ENCODE measurements at regions not wholly inside any gene's neighbourhood (a gene's known extent, or its start where the extent isn't known, plus 50 kb on each side); places are given as distances from the start of the nearest gene placed in this dataset.

DNA sequence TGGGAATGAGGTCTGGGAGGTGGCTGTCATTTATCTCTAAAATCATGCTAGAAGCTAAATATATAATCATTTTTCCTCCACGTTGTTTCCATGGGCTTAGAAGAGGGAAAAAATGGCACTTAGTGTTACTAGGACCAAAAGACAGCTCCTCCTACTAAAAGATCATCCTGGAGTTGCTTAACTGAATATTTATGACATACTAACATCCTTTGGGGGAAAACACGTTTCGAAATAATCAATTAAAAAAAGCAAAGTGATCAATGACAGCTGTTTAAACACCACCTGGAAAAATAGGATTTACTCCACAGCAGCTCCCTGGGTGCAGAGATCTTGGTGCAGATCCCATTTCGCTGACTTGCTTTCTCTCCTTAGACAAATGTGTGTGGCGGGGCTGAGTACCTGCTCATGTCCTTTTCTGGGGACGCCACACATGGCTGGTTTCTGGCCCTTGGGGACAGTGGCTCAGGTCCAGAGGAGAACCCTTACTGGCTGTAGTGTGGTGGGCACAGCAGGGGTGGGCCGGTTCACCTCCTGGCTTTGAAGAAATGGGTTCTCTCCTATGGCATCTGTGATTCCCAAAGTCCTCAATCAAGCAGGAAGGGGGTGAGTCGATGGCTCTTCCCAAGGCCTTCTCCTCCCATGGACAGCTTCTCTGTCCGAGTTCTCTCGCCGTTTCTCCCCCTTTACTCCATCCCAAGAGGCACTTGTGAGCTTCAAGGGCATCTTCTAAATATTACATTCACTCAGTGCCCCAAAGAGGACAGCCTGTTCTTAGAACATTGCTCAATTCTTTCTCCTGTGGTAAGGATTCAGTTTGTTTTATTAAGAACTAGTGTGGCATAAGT lies 156.4 kb upstream of the KLF14 start:
- CTCF ChIA-PET = interaction anchor here (0.6 to 1.3 kb wide), 6 partner anchors 9 to 150 kb away, joined by 3 to 4 read pairs (median 3); no protein-coding TSS in a partner anchor
- Mint-ChIP-seq H3K9me3 (ENCODE audit: insufficient read depth) (no peaks in the 10 kb centered on the region), H3K4me3 (no peak overlapping the region), H3K27ac (no peak overlapping the region), H3K4me1 (peaks cover 17% of the 10 kb centered on the region), H3K27me3 (no peaks in the 10 kb centered on the region)
- Histone ChIP-seq H3K9ac (ENCODE audit: low read length) (no peak overlapping the region), H3K4me1 (ENCODE audit: control insufficient read depth in 2 of 2, insufficient read depth in 2 of 2, low read length in 2 of 2) (peaks cover 0 to 5% of the 10 kb centered on the region in 2 donors), H3K27me3 (replicated peaks in 1 of 4; ENCODE audit: control extremely low read depth in 1 of 4, control insufficient read depth in 3 of 4, insufficient read depth in 4 of 4, low read length in 3 of 4) (no peaks in the 10 kb centered on the region), H3K36me3 (replicated peaks in 1 of 2; ENCODE audit: control extremely low read depth in 1 of 2, control insufficient read depth in 1 of 2, extremely low read depth in 1 of 2, insufficient read depth in 2 of 2, low read length in 1 of 2) (peaks cover 12 to 58% of the 10 kb centered on the region in 2 experiments), H3K4me3 (ENCODE audit: control extremely low read depth in 1 of 5, extremely low read depth in 1 of 5, insufficient read depth in 1 of 5, low read depth in 2 of 5, low read length in 4 of 5) (no peak overlapping the region), H3K79me2 (ENCODE audit: control insufficient read depth, insufficient read depth, low read length) (peaks cover 71% of the 10 kb centered on the region), H4K20me1 (ENCODE audit: control insufficient read depth, insufficient read depth, low read length, poor library complexity, severe bottlenecking) (peaks cover 53% of the 10 kb centered on the region), H3K4me2 (replicated peaks; ENCODE audit: low read depth, low read length, poor library complexity, severe bottlenecking) (no peak overlapping the region), H3K9me3 (ENCODE audit: control extremely low read depth in 1 of 3, control insufficient read depth in 2 of 3, insufficient read depth in 1 of 3, low read length in 2 of 3) (no peaks in the 10 kb centered on the region), H2AFZ (ENCODE audit: insufficient read depth, low read depth, low read length, poor library complexity, severe bottlenecking) (no peak overlapping the region), H3K27ac (ENCODE audit: low read length in 2 of 2) (peak overlapping the region in 1 of 2 donors; percentile 4)
- ATAC-seq (ENCODE audit: low read depth) = no peak
- POLR2A ChIA-PET = no interaction called here
- intact Hi-C loops (cut with micrococcal nuclease) = no loop called here
- 98% methylated on average over 7 of the region's 11 CpGs for WGBS (ENCODE audit: insufficient coverage)
- DNase-seq = no peak
- TF ChIP-seq, protein P1, sequence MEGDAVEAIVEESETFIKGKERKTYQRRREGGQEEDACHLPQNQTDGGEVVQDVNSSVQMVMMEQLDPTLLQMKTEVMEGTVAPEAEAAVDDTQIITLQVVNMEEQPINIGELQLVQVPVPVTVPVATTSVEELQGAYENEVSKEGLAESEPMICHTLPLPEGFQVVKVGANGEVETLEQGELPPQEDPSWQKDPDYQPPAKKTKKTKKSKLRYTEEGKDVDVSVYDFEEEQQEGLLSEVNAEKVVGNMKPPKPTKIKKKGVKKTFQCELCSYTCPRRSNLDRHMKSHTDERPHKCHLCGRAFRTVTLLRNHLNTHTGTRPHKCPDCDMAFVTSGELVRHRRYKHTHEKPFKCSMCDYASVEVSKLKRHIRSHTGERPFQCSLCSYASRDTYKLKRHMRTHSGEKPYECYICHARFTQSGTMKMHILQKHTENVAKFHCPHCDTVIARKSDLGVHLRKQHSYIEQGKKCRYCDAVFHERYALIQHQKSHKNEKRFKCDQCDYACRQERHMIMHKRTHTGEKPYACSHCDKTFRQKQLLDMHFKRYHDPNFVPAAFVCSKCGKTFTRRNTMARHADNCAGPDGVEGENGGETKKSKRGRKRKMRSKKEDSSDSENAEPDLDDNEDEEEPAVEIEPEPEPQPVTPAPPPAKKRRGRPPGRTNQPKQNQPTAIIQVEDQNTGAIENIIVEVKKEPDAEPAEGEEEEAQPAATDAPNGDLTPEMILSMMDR (IDR thresholded peaks at IDR 0.05) = no peak
- TF ChIP-seq EZH2 (IDR thresholded peaks at IDR 0.05; ENCODE audit: borderline replicate concordance, insufficient read depth, low read depth, low read length, poor library complexity, severe bottlenecking) = no peak

All from B cell (primary cell).